IMR-90 (cell line): ENCODE measurements at regions not wholly inside any gene's neighbourhood (a gene's known extent, or its start where the extent isn't known, plus 50 kb on each side); places are given as distances from the start of the nearest gene placed in this dataset.

Source experiments
- ATAC-seq: fragments of 200-7000 bp; cut with Tn5 transposase; 2 replicates; pipeline ENCODE4 v1.9.1; 2020; ENCODE audit warnings: low read depth, mild to moderate bottlenecking, moderate library complexity
- BruUV-seq: library from RNA; stranded (reverse); fragments of 400-500 nt; replicated peaks from 2 replicates; lab custom pipeline; 2021; lab: Mats Ljungman, UMichigan
- CTCF ChIA-PET: fragments of 300-600 bp; formaldehyde crosslinking; extraction: SDS; loops from one replicate; lab custom pipeline; 2021; ENCODE audit warnings: antibody characterized with exemption; lab: Yijun Ruan, JAX
- POLR2A ChIA-PET: fragments of 300-600 bp; sonication (Branson Sonifier 250); formaldehyde crosslinking; loops from one replicate; lab custom pipeline; 2022; ENCODE audit warnings: antibody characterized with exemption; ENCODE audit not compliant: unreplicated experiment; lab: Charles Lee
- DNase-seq: peaks from one replicate; pipeline ENCODE4 v3.0.0; 2013
- H2AFZ ChIP-seq: replicated peaks from 2 replicates; pipeline ENCODE3; 2013; ENCODE audit warnings: low read length, mild to moderate bottlenecking; ENCODE audit not compliant: poor library complexity
- H2AK5ac ChIP-seq: 2 replicates; pipeline ENCODE4 v1.6.1; 2013; ENCODE audit warnings: low read depth, low read length, inconsistent platforms
- H2AK9ac ChIP-seq: replicated peaks from 2 replicates; pipeline ENCODE3; 2013; ENCODE audit warnings: mild to moderate bottlenecking, low read depth, low read length, moderate library complexity; ENCODE audit not compliant: poor library complexity
- H2BK120ac ChIP-seq: 2 replicates; pipeline ENCODE4 v1.6.1; 2013; ENCODE audit warnings: low read depth, low read length, inconsistent platforms
- H2BK15ac ChIP-seq: 3 replicates; pipeline ENCODE4 v1.6.1; 2013; ENCODE audit warnings: low read depth, low read length, inconsistent platforms
- H2BK20ac ChIP-seq: 2 replicates; pipeline ENCODE4 v1.6.1; 2013; ENCODE audit warnings: low read depth, mild to moderate bottlenecking, inconsistent platforms, low read length, moderate library complexity
- H2BK5ac ChIP-seq: 2 replicates; pipeline ENCODE4 v1.6.1; 2013; ENCODE audit warnings: mild to moderate bottlenecking, low read depth, low read length, inconsistent platforms; ENCODE audit not compliant: poor library complexity, severe bottlenecking
- H3K14ac ChIP-seq: replicated peaks from 2 replicates; pipeline ENCODE4 v1.6.1; 2013; ENCODE audit warnings: low read depth, low read length, inconsistent platforms
- H3K18ac ChIP-seq: 2 replicates; pipeline ENCODE4 v1.6.1; 2013; ENCODE audit warnings: low read depth, low read length, control low read depth
- H3K23ac ChIP-seq: 2 replicates; pipeline ENCODE4 v1.6.1; 2013; ENCODE audit warnings: low read depth, low read length, inconsistent platforms
- H3K27ac ChIP-seq: 2 replicates; pipeline ENCODE4 v1.5.1; 2013; ENCODE audit warnings: mild to moderate bottlenecking, control low read depth, low read length; ENCODE audit not compliant: insufficient read depth
- H3K27me3 ChIP-seq: 2 replicates; pipeline ENCODE4 v1.6.1; 2013; ENCODE audit warnings: low read length; ENCODE audit not compliant: control insufficient read depth, insufficient read depth
- H3K36me3 ChIP-seq: 2 replicates; pipeline ENCODE4 v1.6.1; 2013; ENCODE audit warnings: low read length, mixed read lengths; ENCODE audit not compliant: control insufficient read depth, insufficient read depth
- H3K4ac ChIP-seq: 2 replicates; pipeline ENCODE4 v1.6.1; 2013; ENCODE audit warnings: low read depth, low read length, inconsistent platforms
- H3K4me1 ChIP-seq: 2 replicates; pipeline ENCODE4 v1.6.1; 2013; ENCODE audit warnings: low read length, mixed read lengths; ENCODE audit not compliant: control insufficient read depth, insufficient read depth
- H3K4me2 ChIP-seq: 2 replicates; pipeline ENCODE4 v1.6.1; 2013; ENCODE audit warnings: low read depth, mild to moderate bottlenecking, control low read depth, low read length, moderate library complexity
- H3K4me3 ChIP-seq: 2 replicates; pipeline ENCODE4 v1.5.1; 2013; ENCODE audit warnings: low read depth, mild to moderate bottlenecking, control low read depth, low read length, moderate library complexity; ENCODE audit not compliant: insufficient read depth
- H3K56ac ChIP-seq: 2 replicates; pipeline ENCODE4 v1.6.1; 2013; ENCODE audit warnings: low read length, inconsistent platforms; ENCODE audit not compliant: insufficient read depth; ENCODE audit errors: extremely low read depth
- H3K79me1 ChIP-seq, 2 experiments: 2 replicates each; pipeline ENCODE4 v1.6.1; 2013; ENCODE audit warnings: low read length in 2 of 2, inconsistent platforms in 1 of 2, low read depth in 1 of 2
- H3K9ac ChIP-seq: 2 replicates; pipeline ENCODE4 v1.6.1; 2013; ENCODE audit warnings: low read depth, low read length, control low read depth
- H3K9me1 ChIP-seq: 2 replicates; pipeline ENCODE4 v1.6.1; 2013; ENCODE audit warnings: low read length, inconsistent platforms; ENCODE audit not compliant: insufficient read depth
- H3K9me3 ChIP-seq: 2 replicates; pipeline ENCODE4 v1.6.1; 2013; ENCODE audit warnings: low read length; ENCODE audit not compliant: control insufficient read depth, insufficient read depth
- H4K20me1 ChIP-seq: 2 replicates; pipeline ENCODE4 v1.6.1; 2013; ENCODE audit warnings: low read length, inconsistent platforms; ENCODE audit not compliant: insufficient read depth
- H4K5ac ChIP-seq: 2 replicates; pipeline ENCODE4 v1.6.1; 2013; ENCODE audit warnings: mild to moderate bottlenecking, low read depth, low read length, control low read depth
- H4K8ac ChIP-seq, 2 experiments: 2 replicates each; pipeline ENCODE4 v1.6.1; 2013; ENCODE audit warnings: low read depth in 2 of 2, low read length in 2 of 2, control low read depth in 1 of 2, inconsistent platforms in 1 of 2
- H4K91ac ChIP-seq: 2 replicates; pipeline ENCODE4 v1.6.1; 2013; ENCODE audit warnings: low read depth, low read length, inconsistent platforms; ENCODE audit not compliant: insufficient read depth
- MXI1 ChIP-seq: IDR thresholded peaks from 2 replicates; pipeline ENCODE4 v1.6.1; 2012; ENCODE audit warnings: low read depth, mild to moderate bottlenecking, low read length, moderate library complexity, borderline replicate concordance
- RFX5 ChIP-seq: IDR thresholded peaks from 2 replicates; pipeline ENCODE4 v1.8.0; 2012; ENCODE audit warnings: low read depth, mild to moderate bottlenecking, low read length, moderate library complexity
- SMC3 ChIP-seq: fragments of 150-350 bp; IDR thresholded peaks from 2 replicates; pipeline ENCODE4 v1.6.1; 2016; ENCODE audit warnings: low read depth, mild to moderate bottlenecking, antibody characterized with exemption, low read length, moderate library complexity
- WGBS, 2 experiments: methylation state at CpG; one replicate each; pipeline versions ENCODE4 v1.1.5 to v1.1.7; 2013; ENCODE audit warnings: missing lambda C conversion rate in 2 of 2; ENCODE audit not compliant: insufficient read length in 1 of 2; ENCODE audit errors: extremely low coverage in 2 of 2; 5-methylcytosine and 5-hydroxymethylcytosine counted together
- dilution Hi-C: fragments of 300-500 bp; cut with HindIII; formaldehyde crosslinking; loops from one replicate; pipeline ENCODE4 v1.14.3; 2018; ENCODE audit warnings: low sequenced_read_pairs; ENCODE audit not compliant: unreplicated experiment
- in situ Hi-C: fragments of 300-500 bp; cut with MboI; formaldehyde crosslinking; loops from 3 replicates; pipeline ENCODE4 v1.14.3; 2019; ENCODE audit warnings: low sequenced_read_pairs, inconsistent platforms, mixed read lengths
- intact Hi-C: fragments of 100-400 bp; cut with micrococcal nuclease; formaldehyde crosslinking; loops from 2 replicates; pipeline ENCODE4 v1.10.0; 2022

DNA sequence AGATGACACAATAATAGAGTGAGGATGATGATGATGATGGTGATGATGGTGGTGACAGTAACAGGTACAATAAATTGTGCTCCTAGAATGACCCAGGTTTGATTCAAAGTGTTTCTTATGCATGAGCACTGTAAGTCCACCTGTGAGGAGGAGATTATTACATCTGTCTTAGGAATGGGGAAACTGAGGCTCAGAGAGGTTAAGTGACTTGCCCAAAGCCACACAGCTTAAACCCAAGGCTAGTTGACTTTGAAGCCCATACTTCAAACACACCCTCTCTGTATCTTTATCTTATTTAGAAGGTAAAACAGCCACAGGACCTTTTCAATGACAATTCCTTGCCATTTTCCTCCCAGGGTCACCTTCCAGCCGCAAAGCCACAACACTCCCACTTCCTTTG, 88.9 kb downstream of the MIAT start:
- Histone ChIP-seq H3K9me1 (peaks cover 3% of the 10 kb centered on the region; the same call in 1 of the 2 replicates), H3K4me1 (no peaks in the 10 kb centered on the region), H2BK20ac (no peak overlapping the region), H3K4me3 (no peak overlapping the region), H3K14ac (no peak overlapping the region), H2AFZ (no peak overlapping the region), H3K18ac (no peak overlapping the region), H2AK9ac (no peak overlapping the region), H2BK5ac (no peak overlapping the region), H2BK120ac (no peak overlapping the region), H3K36me3 (no peaks in the 10 kb centered on the region), H3K56ac (no peak overlapping the region), H3K4me2 (no peak overlapping the region), H3K27me3 (no peaks in the 10 kb centered on the region), H3K23ac (no peak overlapping the region), H2AK5ac (no peak overlapping the region), H3K79me1 (no peaks in the 10 kb centered on the region), H3K9ac (no peak overlapping the region), H4K20me1 (no peaks in the 10 kb centered on the region), H3K4ac (no peak overlapping the region), H3K9me3 (no peaks in the 10 kb centered on the region), H4K5ac (no peak overlapping the region), H4K91ac (no peak overlapping the region), H4K8ac (no peak overlapping the region), H2BK15ac (no peak overlapping the region), H3K27ac (no peak overlapping the region)
- TF ChIP-seq RFX5 (no peak), SMC3 (no peak), MXI1 (no peak)
- ChIA-PET POLR2A (no interaction called here), CTCF (no interaction called here)
- dilution Hi-C loops (no loop called here), intact Hi-C loops (no loop called here), in situ Hi-C loops (no loop called here)
- no CpG with 5 or more reads among the region's 1 CpG for WGBS, 2 experiments
- no peak for DNase-seq
- ATAC-seq, result no peak
- BruUV-seq, result no TSS peak
